Hematopoietic multipotent progenitor cell treated with erythropoietin and hydrocortisone succinate and interleukin-3 and kit ligand, for 4 days (in vitro differentiated cells): ENCODE measurements at regions not wholly inside any gene's neighbourhood (a gene's known extent, or its start where the extent isn't known, plus 50 kb on each side); places are given as distances from the start of the nearest gene placed in this dataset.
"Not testable (repeated sequence)": the region's sequence is repeated elsewhere in the genome, so short reads cannot be mapped to it uniquely, and the experiment has no call there.

ENCODE experiments used
- DNase-seq: peaks from one replicate; pipeline ENCODE4 v3.0.0-alpha.2; 2015

GRCh38 chr13:60214213-60215055, 50.7 kb upstream of the DIAPH3 start:
- DNase-seq: no peak

- peak; percentile 75 for DNase-seq
These were observed 56.3 kb upstream of the DIAPH3 start for GRCh38 chr13:60220072-60220471.

GRCh38 chr13:60221581-60221980, 57.9 kb upstream of the DIAPH3 start:
- DNase-seq: no peak

- DNase-seq: peak; percentile 38
These were observed 62.8 kb upstream of the DIAPH3 start for GRCh38 chr13:60226507-60226906.

GRCh38 chr13:60227158-60227557, 63.4 kb upstream of the DIAPH3 start:
- peak; percentile 36 for DNase-seq

- peak; percentile 9 for DNase-seq
These were observed 66.1 kb upstream of the DIAPH3 start for GRCh38 chr13:60229708-60230272.

GRCh38 chr13:60230593-60230992, 66.9 kb upstream of the DIAPH3 start:
- DNase-seq: peak; percentile 51

GRCh38 chr13:60242043-60242595, 78.4 kb upstream of the DIAPH3 start:
- DNase-seq: no peak

- no peak for DNase-seq
These were observed 80.7 kb upstream of the DIAPH3 start for GRCh38 chr13:60244381-60244780.

- not testable (repeated sequence) for DNase-seq
These were observed 87.7 kb upstream of the DIAPH3 start for GRCh38 chr13:60251419-60251818.

GRCh38 chr13:60258349-60258748, 94.6 kb upstream of the DIAPH3 start:
- DNase-seq: no peak

GRCh38 chr13:60260440-60260839, 96.7 kb upstream of the DIAPH3 start:
- DNase-seq: peak; percentile 6

- DNase-seq: no peak
These were observed 98.0 kb upstream of the DIAPH3 start for GRCh38 chr13:60261432-60262351.

- DNase-seq: no peak
These were observed 101.8 kb upstream of the DIAPH3 start for GRCh38 chr13:60265566-60265965.

- peak; percentile 68 for DNase-seq
These were observed 103.9 kb upstream of the DIAPH3 start for GRCh38 chr13:60267498-60268202.

GRCh38 chr13:60268203-60268555, 104.5 kb upstream of the DIAPH3 start:
- no peak for DNase-seq

- no peak for DNase-seq
These were observed 110.3 kb upstream of the DIAPH3 start for GRCh38 chr13:60273971-60274527.

GRCh38 chr13:60274655-60275054, 110.9 kb upstream of the DIAPH3 start:
- DNase-seq: no peak

- DNase-seq: peak; percentile 29
These were observed 111.5 kb upstream of the DIAPH3 start for GRCh38 chr13:60275208-60275607.

- DNase-seq: not testable (repeated sequence)
These were observed 116.5 kb upstream of the TDRD3 start for GRCh38 chr13:60280524-60280923.

GRCh38 chr13:60282186-60282585, 114.8 kb upstream of the TDRD3 start:
- no peak for DNase-seq

- no peak for DNase-seq
These were observed 114.3 kb upstream of the TDRD3 start for GRCh38 chr13:60282708-60283107.
